ENCODE measurements at regions not wholly inside any gene's neighbourhood (a gene's known extent, or its start where the extent isn't known, plus 50 kb on each side); places are given as distances from the start of the nearest gene placed in this dataset.

GRCh38 chr19:29290853-29291252 is 77.9 kb upstream of the UQCRFS1 start:
- Histone ChIP-seq H3K27me3 (replicated peaks in 2 of 5; ENCODE audit: control insufficient read depth in 4 of 5, insufficient read depth in 5 of 5, low read length in 4 of 5) (peaks cover 0 to 5% (median 2%) of the 10 kb centered on the region in 5 experiments), H3K36me3 (ENCODE audit: control insufficient read depth in 4 of 4, insufficient read depth in 4 of 4, low read length in 3 of 4) (no peaks in the 10 kb centered on the region), H3K4me3 (ENCODE audit: control insufficient read depth in 1 of 7, extremely low read depth in 1 of 7, insufficient read depth in 4 of 7, low read depth in 2 of 7, low read length in 6 of 7) (no peak overlapping the region), H3K27ac (ENCODE audit: insufficient read depth in 1 of 2, low read depth in 1 of 2, low read length in 2 of 2, poor library complexity in 1 of 2, severe bottlenecking in 2 of 2) (no peak overlapping the region), H3K4me1 (ENCODE audit: control extremely low read depth in 1 of 4, control insufficient read depth in 4 of 4, insufficient read depth in 4 of 4, low read length in 3 of 4) (no peaks in the 10 kb centered on the region), H3K9me3 (ENCODE audit: control extremely low read depth in 1 of 5, control insufficient read depth in 4 of 5, insufficient read depth in 2 of 5, low read depth in 1 of 5, low read length in 4 of 5) (no peaks in the 10 kb centered on the region)
- CTCF ChIA-PET = no interaction called here
- POLR2A ChIA-PET = no interaction called here
- DNase-seq = no peak
- WGBS (ENCODE audit: insufficient coverage) = 47% methylated on average over 5 of the region's 5 CpGs

GRCh38 chr19:29292153-29292552 is 79.2 kb upstream of the UQCRFS1 start:
- ChIA-PET POLR2A (no interaction called here), CTCF (no interaction called here)
- Histone ChIP-seq H3K9me3 (ENCODE audit: control extremely low read depth in 1 of 5, control insufficient read depth in 4 of 5, insufficient read depth in 2 of 5, low read depth in 1 of 5, low read length in 4 of 5) (no peaks in the 10 kb centered on the region), H3K36me3 (ENCODE audit: control insufficient read depth in 4 of 4, insufficient read depth in 4 of 4, low read length in 3 of 4) (no peaks in the 10 kb centered on the region), H3K27me3 (replicated peaks in 2 of 5; ENCODE audit: control insufficient read depth in 4 of 5, insufficient read depth in 5 of 5, low read length in 4 of 5) (peaks cover 0 to 4% (median 0%) of the 10 kb centered on the region in 5 experiments), H3K4me1 (ENCODE audit: control extremely low read depth in 1 of 4, control insufficient read depth in 4 of 4, insufficient read depth in 4 of 4, low read length in 3 of 4) (no peaks in the 10 kb centered on the region), H3K27ac (ENCODE audit: insufficient read depth in 1 of 2, low read depth in 1 of 2, low read length in 2 of 2, poor library complexity in 1 of 2, severe bottlenecking in 2 of 2) (no peak overlapping the region), H3K4me3 (ENCODE audit: control insufficient read depth in 1 of 7, extremely low read depth in 1 of 7, insufficient read depth in 4 of 7, low read depth in 2 of 7, low read length in 6 of 7) (no peak overlapping the region)
- WGBS (ENCODE audit: insufficient coverage) = 94% methylated on average over 3 of the region's 5 CpGs
- DNase-seq = no peak

- Histone ChIP-seq H3K27me3 (replicated peaks in 2 of 5; ENCODE audit: control insufficient read depth in 4 of 5, insufficient read depth in 5 of 5, low read length in 4 of 5) (peaks cover 0 to 4% (median 0%) of the 10 kb centered on the region in 5 experiments), H3K9me3 (ENCODE audit: control extremely low read depth in 1 of 5, control insufficient read depth in 4 of 5, insufficient read depth in 2 of 5, low read depth in 1 of 5, low read length in 4 of 5) (no peaks in the 10 kb centered on the region), H3K4me3 (ENCODE audit: control insufficient read depth in 1 of 7, extremely low read depth in 1 of 7, insufficient read depth in 4 of 7, low read depth in 2 of 7, low read length in 6 of 7) (no peak overlapping the region), H3K27ac (ENCODE audit: insufficient read depth in 1 of 2, low read depth in 1 of 2, low read length in 2 of 2, poor library complexity in 1 of 2, severe bottlenecking in 2 of 2) (no peak overlapping the region), H3K4me1 (ENCODE audit: control extremely low read depth in 1 of 4, control insufficient read depth in 4 of 4, insufficient read depth in 4 of 4, low read length in 3 of 4) (no peaks in the 10 kb centered on the region), H3K36me3 (ENCODE audit: control insufficient read depth in 4 of 4, insufficient read depth in 4 of 4, low read length in 3 of 4) (no peaks in the 10 kb centered on the region)
- POLR2A ChIA-PET = no interaction called here
- no peak for DNase-seq
- CTCF ChIA-PET = no interaction called here
- WGBS (ENCODE audit: insufficient coverage) = 93% methylated on average over 5 of the region's 5 CpGs
Measured at GRCh38 chr19:29292562-29292961, 79.6 kb upstream of the UQCRFS1 start.

GRCh38 chr19:29293292-29293691 is 80.3 kb upstream of the UQCRFS1 start:
- no peak overlapping the region for H3K4me3 ChIP-seq (ENCODE audit: control insufficient read depth in 1 of 7, extremely low read depth in 1 of 7, insufficient read depth in 4 of 7, low read depth in 2 of 7, low read length in 6 of 7)
- DNase-seq = no peak
- H3K27me3 ChIP-seq (replicated peaks in 2 of 5; ENCODE audit: control insufficient read depth in 4 of 5, insufficient read depth in 5 of 5, low read length in 4 of 5) = peaks cover 0 to 6% (median 3%) of the 10 kb centered on the region in 5 experiments
- no peaks in the 10 kb centered on the region for H3K36me3 ChIP-seq (ENCODE audit: control insufficient read depth in 4 of 4, insufficient read depth in 4 of 4, low read length in 3 of 4)
- WGBS (ENCODE audit: insufficient coverage) = 85% methylated on average over 9 of the region's 11 CpGs
- H3K4me1 ChIP-seq (ENCODE audit: control extremely low read depth in 1 of 4, control insufficient read depth in 4 of 4, insufficient read depth in 4 of 4, low read length in 3 of 4) = no peaks in the 10 kb centered on the region
- no peak overlapping the region for H3K27ac ChIP-seq (ENCODE audit: insufficient read depth in 1 of 2, low read depth in 1 of 2, low read length in 2 of 2, poor library complexity in 1 of 2, severe bottlenecking in 2 of 2)
- no peaks in the 10 kb centered on the region for H3K9me3 ChIP-seq (ENCODE audit: control extremely low read depth in 1 of 5, control insufficient read depth in 4 of 5, insufficient read depth in 2 of 5, low read depth in 1 of 5, low read length in 4 of 5)
- ChIA-PET POLR2A (no interaction called here), CTCF (no interaction called here)

GRCh38 chr19:29293736-29294342 is 80.9 kb upstream of the UQCRFS1 start:
- H3K27me3 ChIP-seq (replicated peaks in 2 of 5; ENCODE audit: control insufficient read depth in 4 of 5, insufficient read depth in 5 of 5, low read length in 4 of 5) = peaks cover 0 to 6% (median 3%) of the 10 kb centered on the region in 5 experiments
- DNase-seq = no peak
- CTCF ChIA-PET = no interaction called here
- no peak overlapping the region for H3K27ac ChIP-seq (ENCODE audit: insufficient read depth in 1 of 2, low read depth in 1 of 2, low read length in 2 of 2, poor library complexity in 1 of 2, severe bottlenecking in 2 of 2)
- POLR2A ChIA-PET = no interaction called here
- no peaks in the 10 kb centered on the region for H3K9me3 ChIP-seq (ENCODE audit: control extremely low read depth in 1 of 5, control insufficient read depth in 4 of 5, insufficient read depth in 2 of 5, low read depth in 1 of 5, low read length in 4 of 5)
- 82% methylated on average over 6 of the region's 7 CpGs for WGBS (ENCODE audit: insufficient coverage)
- H3K4me3 ChIP-seq (ENCODE audit: control insufficient read depth in 1 of 7, extremely low read depth in 1 of 7, insufficient read depth in 4 of 7, low read depth in 2 of 7, low read length in 6 of 7) = no peak overlapping the region
- no peaks in the 10 kb centered on the region for H3K36me3 ChIP-seq (ENCODE audit: control insufficient read depth in 4 of 4, insufficient read depth in 4 of 4, low read length in 3 of 4)
- no peaks in the 10 kb centered on the region for H3K4me1 ChIP-seq (ENCODE audit: control extremely low read depth in 1 of 4, control insufficient read depth in 4 of 4, insufficient read depth in 4 of 4, low read length in 3 of 4)

- Histone ChIP-seq H3K27me3 (replicated peaks in 2 of 5; ENCODE audit: control insufficient read depth in 4 of 5, insufficient read depth in 5 of 5, low read length in 4 of 5) (peaks cover 0 to 6% (median 3%) of the 10 kb centered on the region in 5 experiments), H3K27ac (ENCODE audit: insufficient read depth in 1 of 2, low read depth in 1 of 2, low read length in 2 of 2, poor library complexity in 1 of 2, severe bottlenecking in 2 of 2) (no peak overlapping the region), H3K4me3 (ENCODE audit: control insufficient read depth in 1 of 7, extremely low read depth in 1 of 7, insufficient read depth in 4 of 7, low read depth in 2 of 7, low read length in 6 of 7) (no peak overlapping the region), H3K9me3 (ENCODE audit: control extremely low read depth in 1 of 5, control insufficient read depth in 4 of 5, insufficient read depth in 2 of 5, low read depth in 1 of 5, low read length in 4 of 5) (no peaks in the 10 kb centered on the region), H3K36me3 (ENCODE audit: control insufficient read depth in 4 of 4, insufficient read depth in 4 of 4, low read length in 3 of 4) (no peaks in the 10 kb centered on the region), H3K4me1 (ENCODE audit: control extremely low read depth in 1 of 4, control insufficient read depth in 4 of 4, insufficient read depth in 4 of 4, low read length in 3 of 4) (no peaks in the 10 kb centered on the region)
- 94% methylated on average over 3 of the region's 3 CpGs for WGBS (ENCODE audit: insufficient coverage)
- ChIA-PET POLR2A (no interaction called here), CTCF (no interaction called here)
- no peak for DNase-seq
Measured at GRCh38 chr19:29294343-29294811, 81.4 kb upstream of the UQCRFS1 start.

GRCh38 chr19:29295285-29295684 is 82.3 kb upstream of the UQCRFS1 start:
- Histone ChIP-seq H3K4me3 (ENCODE audit: control insufficient read depth in 1 of 7, extremely low read depth in 1 of 7, insufficient read depth in 4 of 7, low read depth in 2 of 7, low read length in 6 of 7) (no peak overlapping the region), H3K27me3 (replicated peaks in 2 of 5; ENCODE audit: control insufficient read depth in 4 of 5, insufficient read depth in 5 of 5, low read length in 4 of 5) (peaks cover 0 to 6% (median 3%) of the 10 kb centered on the region in 5 experiments), H3K36me3 (ENCODE audit: control insufficient read depth in 4 of 4, insufficient read depth in 4 of 4, low read length in 3 of 4) (no peaks in the 10 kb centered on the region), H3K9me3 (ENCODE audit: control extremely low read depth in 1 of 5, control insufficient read depth in 4 of 5, insufficient read depth in 2 of 5, low read depth in 1 of 5, low read length in 4 of 5) (no peaks in the 10 kb centered on the region), H3K4me1 (ENCODE audit: control extremely low read depth in 1 of 4, control insufficient read depth in 4 of 4, insufficient read depth in 4 of 4, low read length in 3 of 4) (no peaks in the 10 kb centered on the region), H3K27ac (ENCODE audit: insufficient read depth in 1 of 2, low read depth in 1 of 2, low read length in 2 of 2, poor library complexity in 1 of 2, severe bottlenecking in 2 of 2) (no peak overlapping the region)
- ChIA-PET CTCF (no interaction called here), POLR2A (no interaction called here)
- 100% methylated on average over 1 of the region's 2 CpGs for WGBS (ENCODE audit: insufficient coverage)
- no peak for DNase-seq

All from common myeloid progenitor, CD34-positive (primary cell).